IMR-90 (cell line): ENCODE measurements at regions not wholly inside any gene's neighbourhood (a gene's known extent, or its start where the extent isn't known, plus 50 kb on each side); places are given as distances from the start of the nearest gene placed in this dataset.

Experiments used
- ATAC-seq: fragments of 200-7000 bp; cut with Tn5 transposase; 2 replicates; pipeline ENCODE4 v1.9.1; 2020; ENCODE audit warnings: low read depth, mild to moderate bottlenecking, moderate library complexity
- BruUV-seq: library from RNA; stranded (reverse); fragments of 400-500 nt; replicated peaks from 2 replicates; lab custom pipeline; 2021; lab: Mats Ljungman, UMichigan
- CTCF ChIA-PET: fragments of 300-600 bp; formaldehyde crosslinking; extraction: SDS; loops from one replicate; lab custom pipeline; 2021; ENCODE audit warnings: antibody characterized with exemption; lab: Yijun Ruan, JAX
- POLR2A ChIA-PET: fragments of 300-600 bp; sonication (Branson Sonifier 250); formaldehyde crosslinking; loops from one replicate; lab custom pipeline; 2022; ENCODE audit warnings: antibody characterized with exemption; ENCODE audit not compliant: unreplicated experiment; lab: Charles Lee
- DNase-seq: peaks from one replicate; pipeline ENCODE4 v3.0.0; 2013
- H2AFZ ChIP-seq: replicated peaks from 2 replicates; pipeline ENCODE3; 2013; ENCODE audit warnings: low read length, mild to moderate bottlenecking; ENCODE audit not compliant: poor library complexity
- H2AK5ac ChIP-seq: 2 replicates; pipeline ENCODE4 v1.6.1; 2013; ENCODE audit warnings: low read depth, low read length, inconsistent platforms
- H2AK9ac ChIP-seq: replicated peaks from 2 replicates; pipeline ENCODE3; 2013; ENCODE audit warnings: mild to moderate bottlenecking, low read depth, low read length, moderate library complexity; ENCODE audit not compliant: poor library complexity
- H2BK120ac ChIP-seq: 2 replicates; pipeline ENCODE4 v1.6.1; 2013; ENCODE audit warnings: low read depth, low read length, inconsistent platforms
- H2BK15ac ChIP-seq: 3 replicates; pipeline ENCODE4 v1.6.1; 2013; ENCODE audit warnings: low read depth, low read length, inconsistent platforms
- H2BK20ac ChIP-seq: 2 replicates; pipeline ENCODE4 v1.6.1; 2013; ENCODE audit warnings: low read depth, mild to moderate bottlenecking, inconsistent platforms, low read length, moderate library complexity
- H2BK5ac ChIP-seq: 2 replicates; pipeline ENCODE4 v1.6.1; 2013; ENCODE audit warnings: mild to moderate bottlenecking, low read depth, low read length, inconsistent platforms; ENCODE audit not compliant: poor library complexity, severe bottlenecking
- H3K14ac ChIP-seq: replicated peaks from 2 replicates; pipeline ENCODE4 v1.6.1; 2013; ENCODE audit warnings: low read depth, low read length, inconsistent platforms
- H3K18ac ChIP-seq: 2 replicates; pipeline ENCODE4 v1.6.1; 2013; ENCODE audit warnings: low read depth, low read length, control low read depth
- H3K23ac ChIP-seq: 2 replicates; pipeline ENCODE4 v1.6.1; 2013; ENCODE audit warnings: low read depth, low read length, inconsistent platforms
- H3K27ac ChIP-seq: 2 replicates; pipeline ENCODE4 v1.5.1; 2013; ENCODE audit warnings: mild to moderate bottlenecking, control low read depth, low read length; ENCODE audit not compliant: insufficient read depth
- H3K27me3 ChIP-seq: 2 replicates; pipeline ENCODE4 v1.6.1; 2013; ENCODE audit warnings: low read length; ENCODE audit not compliant: control insufficient read depth, insufficient read depth
- H3K36me3 ChIP-seq: 2 replicates; pipeline ENCODE4 v1.6.1; 2013; ENCODE audit warnings: low read length, mixed read lengths; ENCODE audit not compliant: control insufficient read depth, insufficient read depth
- H3K4ac ChIP-seq: 2 replicates; pipeline ENCODE4 v1.6.1; 2013; ENCODE audit warnings: low read depth, low read length, inconsistent platforms
- H3K4me1 ChIP-seq: 2 replicates; pipeline ENCODE4 v1.6.1; 2013; ENCODE audit warnings: low read length, mixed read lengths; ENCODE audit not compliant: control insufficient read depth, insufficient read depth
- H3K4me2 ChIP-seq: 2 replicates; pipeline ENCODE4 v1.6.1; 2013; ENCODE audit warnings: low read depth, mild to moderate bottlenecking, control low read depth, low read length, moderate library complexity
- H3K4me3 ChIP-seq: 2 replicates; pipeline ENCODE4 v1.5.1; 2013; ENCODE audit warnings: low read depth, mild to moderate bottlenecking, control low read depth, low read length, moderate library complexity; ENCODE audit not compliant: insufficient read depth
- H3K56ac ChIP-seq: 2 replicates; pipeline ENCODE4 v1.6.1; 2013; ENCODE audit warnings: low read length, inconsistent platforms; ENCODE audit not compliant: insufficient read depth; ENCODE audit errors: extremely low read depth
- H3K79me1 ChIP-seq, 2 experiments: 2 replicates each; pipeline ENCODE4 v1.6.1; 2013; ENCODE audit warnings: low read length in 2 of 2, inconsistent platforms in 1 of 2, low read depth in 1 of 2
- H3K9ac ChIP-seq: 2 replicates; pipeline ENCODE4 v1.6.1; 2013; ENCODE audit warnings: low read depth, low read length, control low read depth
- H3K9me1 ChIP-seq: 2 replicates; pipeline ENCODE4 v1.6.1; 2013; ENCODE audit warnings: low read length, inconsistent platforms; ENCODE audit not compliant: insufficient read depth
- H3K9me3 ChIP-seq: 2 replicates; pipeline ENCODE4 v1.6.1; 2013; ENCODE audit warnings: low read length; ENCODE audit not compliant: control insufficient read depth, insufficient read depth
- H4K20me1 ChIP-seq: 2 replicates; pipeline ENCODE4 v1.6.1; 2013; ENCODE audit warnings: low read length, inconsistent platforms; ENCODE audit not compliant: insufficient read depth
- H4K5ac ChIP-seq: 2 replicates; pipeline ENCODE4 v1.6.1; 2013; ENCODE audit warnings: mild to moderate bottlenecking, low read depth, low read length, control low read depth
- H4K8ac ChIP-seq, 2 experiments: 2 replicates each; pipeline ENCODE4 v1.6.1; 2013; ENCODE audit warnings: low read depth in 2 of 2, low read length in 2 of 2, control low read depth in 1 of 2, inconsistent platforms in 1 of 2
- H4K91ac ChIP-seq: 2 replicates; pipeline ENCODE4 v1.6.1; 2013; ENCODE audit warnings: low read depth, low read length, inconsistent platforms; ENCODE audit not compliant: insufficient read depth
- BHLHE40 ChIP-seq: fragments of 150-350 bp; IDR thresholded peaks from 2 replicates; pipeline ENCODE4 v1.6.1; 2016; ENCODE audit warnings: mild to moderate bottlenecking, low read depth, low read length
- CEBPB ChIP-seq: IDR thresholded peaks from 2 replicates; pipeline ENCODE4 v1.6.1; 2012; ENCODE audit warnings: low read depth, low read length, improper control_type of control experiment
- CHD1 ChIP-seq: IDR thresholded peaks from 2 replicates; pipeline ENCODE4 v1.6.1; 2012; ENCODE audit warnings: low read depth, low read length, improper control_type of control experiment
- FOS ChIP-seq: fragments of 150-350 bp; IDR thresholded peaks from 2 replicates; pipeline ENCODE4 v1.6.1; 2016; ENCODE audit warnings: low read depth, low read length
- MAFK ChIP-seq: IDR thresholded peaks from 2 replicates; pipeline ENCODE4 v1.6.1; 2012; ENCODE audit warnings: low read depth, low read length, improper control_type of control experiment
- MAZ ChIP-seq: IDR thresholded peaks from 2 replicates; pipeline ENCODE4 v1.6.1; 2012; ENCODE audit warnings: low read depth, mild to moderate bottlenecking, low read length, improper control_type of control experiment, moderate library complexity, borderline replicate concordance
- POLR2A ChIP-seq: IDR thresholded peaks from 2 replicates; pipeline ENCODE4 v1.6.1; 2012; ENCODE audit warnings: mild to moderate bottlenecking, low read depth, low read length
- RAD21 ChIP-seq: IDR thresholded peaks from 2 replicates; pipeline ENCODE4 v1.6.1; 2012; ENCODE audit warnings: low read length, improper control_type of control experiment
- RCOR1 ChIP-seq: IDR thresholded peaks from 2 replicates; pipeline ENCODE4 v1.6.1; 2012; ENCODE audit warnings: mild to moderate bottlenecking, low read length, improper control_type of control experiment; ENCODE audit not compliant: insufficient replicate concordance
- RFX5 ChIP-seq: IDR thresholded peaks from 2 replicates; pipeline ENCODE4 v1.8.0; 2012; ENCODE audit warnings: low read depth, mild to moderate bottlenecking, low read length, moderate library complexity
- WGBS, 2 experiments: methylation state at CpG; one replicate each; pipeline versions ENCODE4 v1.1.5 to v1.1.7; 2013; ENCODE audit warnings: missing lambda C conversion rate in 2 of 2; ENCODE audit not compliant: insufficient read length in 1 of 2; ENCODE audit errors: extremely low coverage in 2 of 2; 5-methylcytosine and 5-hydroxymethylcytosine counted together
- dilution Hi-C: fragments of 300-500 bp; cut with HindIII; formaldehyde crosslinking; loops from one replicate; pipeline ENCODE4 v1.14.3; 2018; ENCODE audit warnings: low sequenced_read_pairs; ENCODE audit not compliant: unreplicated experiment
- in situ Hi-C: fragments of 300-500 bp; cut with MboI; formaldehyde crosslinking; loops from 3 replicates; pipeline ENCODE4 v1.14.3; 2019; ENCODE audit warnings: low sequenced_read_pairs, inconsistent platforms, mixed read lengths
- intact Hi-C: fragments of 100-400 bp; cut with micrococcal nuclease; formaldehyde crosslinking; loops from 2 replicates; pipeline ENCODE4 v1.10.0; 2022

DNA sequence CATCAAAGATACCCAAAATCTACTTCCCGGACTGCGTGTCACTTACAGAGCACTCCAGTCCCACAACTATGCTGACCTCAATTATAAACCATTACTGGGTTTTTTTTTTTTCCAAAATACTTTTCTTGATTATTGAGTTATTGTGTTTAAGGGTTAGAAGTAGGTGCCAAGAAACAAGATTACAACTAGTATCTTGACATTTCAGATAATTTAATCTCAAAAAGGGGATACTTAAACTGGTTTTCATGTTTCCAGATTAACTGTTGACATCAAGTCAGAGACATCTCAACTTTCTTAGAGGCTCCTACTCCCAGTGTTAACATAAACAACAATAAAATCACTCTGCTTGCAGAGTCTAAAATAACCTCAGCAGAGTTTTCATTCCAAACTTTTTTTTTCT, 131.2 kb upstream of the ARID2 start:
- no peak overlapping the region for H3K4ac ChIP-seq
- DNase-seq, result no peak
- no peaks in the 10 kb centered on the region for H3K36me3 ChIP-seq
- no peak overlapping the region for H3K18ac ChIP-seq
- H3K9me1 ChIP-seq, result no peaks in the 10 kb centered on the region
- no TSS peak for BruUV-seq
- ATAC-seq, result no peak
- in situ Hi-C loops (no loop called here), intact Hi-C loops (no loop called here), dilution Hi-C loops (no loop called here)
- H3K9me3 ChIP-seq, result no peaks in the 10 kb centered on the region
- TF ChIP-seq RFX5 (no peak), RCOR1 (no peak), MAFK (no peak), BHLHE40 (no peak), MAZ (no peak), FOS (no peak), CEBPB (no peak), CHD1 (no peak), RAD21 (no peak), POLR2A (no peak)
- H3K27ac ChIP-seq, result no peak overlapping the region
- WGBS, 2 experiments, result no CpG with 5 or more reads among the region's 2 CpGs
- H2BK120ac ChIP-seq, result no peak overlapping the region
- H4K8ac ChIP-seq, result no peak overlapping the region
- H3K9ac ChIP-seq, result no peak overlapping the region
- H4K20me1 ChIP-seq, result no peaks in the 10 kb centered on the region
- no peak overlapping the region for H4K5ac ChIP-seq
- H3K79me1 ChIP-seq, result no peaks in the 10 kb centered on the region
- H2AFZ ChIP-seq, result no peak overlapping the region
- no peak overlapping the region for H4K91ac ChIP-seq
- no peak overlapping the region for H3K4me3 ChIP-seq
- H3K14ac ChIP-seq, result no peak overlapping the region
- no peak overlapping the region for H2AK5ac ChIP-seq
- H3K23ac ChIP-seq, result no peak overlapping the region
- no peak overlapping the region for H2BK20ac ChIP-seq
- H3K56ac ChIP-seq, result no peak overlapping the region
- no peak overlapping the region for H2AK9ac ChIP-seq
- POLR2A ChIA-PET, result no interaction called here
- no peak overlapping the region for H2BK15ac ChIP-seq
- CTCF ChIA-PET, result no interaction called here
- H3K27me3 ChIP-seq, result peaks cover 3% of the 10 kb centered on the region; the same call in 1 of the 2 replicates
- H2BK5ac ChIP-seq, result no peak overlapping the region
- H3K4me2 ChIP-seq, result no peak overlapping the region
- no peaks in the 10 kb centered on the region for H3K4me1 ChIP-seq
